Peyer's patch (tissue), 4 donors: ENCODE measurements at regions not wholly inside any gene's neighbourhood (a gene's known extent, or its start where the extent isn't known, plus 50 kb on each side); places are given as distances from the start of the nearest gene placed in this dataset.
"Not testable (repeated sequence)": the region's sequence is repeated elsewhere in the genome, so short reads cannot be mapped to it uniquely, and the experiment has no call there.

Experiments
- DNase-seq, 3 donors: peaks; one replicate each; pipeline ENCODE4 v3.0.0-alpha.2; 2017 to 2019
- H3K27ac ChIP-seq, 4 donors: fragments of 200-600 bp; sonication (generic); one replicate each; pipeline ENCODE4 v1.5.1; 2016 to 2019
- H3K27me3 ChIP-seq, 2 donors: fragments of 200-600 bp; sonication (generic); one replicate each; pipeline ENCODE4 v1.5.1; 2019
- H3K36me3 ChIP-seq, 3 donors: fragments of 200-600 bp; sonication (generic); one replicate each; pipeline ENCODE4 v1.5.1; 2016 to 2019
- H3K4me1 ChIP-seq, 4 donors: fragments of 200-600 bp; sonication (generic); one replicate each; pipeline ENCODE4 v1.5.1; 2016 to 2019
- H3K4me3 ChIP-seq, 4 donors: fragments of 200-600 bp; sonication (generic); 1 replicate in 3 of 4; 2 replicates in 1 of 4; pipeline ENCODE4 v1.5.1; 2016 to 2019; ENCODE audit warnings: mild to moderate bottlenecking in 1 of 4
- H3K9me3 ChIP-seq, 4 donors: fragments of 200-600 bp; sonication (generic); one replicate each; pipeline ENCODE4 v1.5.1; 2016 to 2019; ENCODE audit warnings: mild to moderate bottlenecking in 1 of 4
- TF ChIP-seq, protein P1 (sequence below), 6 experiments: fragments of 450-650 bp in 4 of 6; fragments of 200-600 bp in 2 of 6; sonication (generic) in 1 of 6; IDR thresholded peaks; one replicate each; pipeline ENCODE4 v1.5.1; 2017 to 2019; ENCODE audit warnings: antibody characterized with exemption in 6 of 6, mild to moderate bottlenecking in 3 of 6, moderate library complexity in 1 of 6

- H3K36me3 ChIP-seq, H3K9me3 ChIP-seq, DNase-seq, H3K4me3 ChIP-seq, H3K4me1 ChIP-seq, H3K27me3 ChIP-seq, H3K27ac ChIP-seq: not testable (repeated sequence)
Measured at GRCh38 chr1:273772-274171, 177.7 kb downstream of the OR4F29 start.

DNA sequence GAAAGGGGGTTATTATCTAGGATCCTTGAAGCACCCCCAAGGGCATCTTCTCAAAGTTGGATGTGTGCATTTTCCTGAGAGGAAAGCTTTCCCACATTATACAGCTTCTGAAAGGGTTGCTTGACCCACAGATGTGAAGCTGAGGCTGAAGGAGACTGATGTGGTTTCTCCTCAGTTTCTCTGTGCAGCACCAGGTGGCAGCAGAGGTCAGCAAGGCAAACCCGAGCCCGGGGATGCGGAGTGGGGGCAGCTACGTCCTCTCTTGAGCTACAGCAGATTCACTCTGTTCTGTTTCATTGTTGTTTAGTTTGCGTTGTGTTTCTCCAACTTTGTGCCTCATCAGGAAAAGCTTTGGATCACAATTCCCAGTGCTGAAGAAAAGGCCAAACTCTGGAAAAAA, 183.7 kb downstream of the OR4F29 start:
- not testable (repeated sequence) for H3K4me1 ChIP-seq, H3K4me3 ChIP-seq, H3K36me3 ChIP-seq, H3K27me3 ChIP-seq, H3K9me3 ChIP-seq, H3K27ac ChIP-seq
- TF ChIP-seq, protein P1, sequence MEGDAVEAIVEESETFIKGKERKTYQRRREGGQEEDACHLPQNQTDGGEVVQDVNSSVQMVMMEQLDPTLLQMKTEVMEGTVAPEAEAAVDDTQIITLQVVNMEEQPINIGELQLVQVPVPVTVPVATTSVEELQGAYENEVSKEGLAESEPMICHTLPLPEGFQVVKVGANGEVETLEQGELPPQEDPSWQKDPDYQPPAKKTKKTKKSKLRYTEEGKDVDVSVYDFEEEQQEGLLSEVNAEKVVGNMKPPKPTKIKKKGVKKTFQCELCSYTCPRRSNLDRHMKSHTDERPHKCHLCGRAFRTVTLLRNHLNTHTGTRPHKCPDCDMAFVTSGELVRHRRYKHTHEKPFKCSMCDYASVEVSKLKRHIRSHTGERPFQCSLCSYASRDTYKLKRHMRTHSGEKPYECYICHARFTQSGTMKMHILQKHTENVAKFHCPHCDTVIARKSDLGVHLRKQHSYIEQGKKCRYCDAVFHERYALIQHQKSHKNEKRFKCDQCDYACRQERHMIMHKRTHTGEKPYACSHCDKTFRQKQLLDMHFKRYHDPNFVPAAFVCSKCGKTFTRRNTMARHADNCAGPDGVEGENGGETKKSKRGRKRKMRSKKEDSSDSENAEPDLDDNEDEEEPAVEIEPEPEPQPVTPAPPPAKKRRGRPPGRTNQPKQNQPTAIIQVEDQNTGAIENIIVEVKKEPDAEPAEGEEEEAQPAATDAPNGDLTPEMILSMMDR (IDR thresholded peaks at IDR 0.05) = peak in 5 of 6 experiments; percentile 5 to 70 (median 62)
- peak; percentile 48 to 87 (median 62) for DNase-seq
